GM10248 (cell line): ENCODE measurements at regions not wholly inside any gene's neighbourhood (a gene's known extent, or its start where the extent isn't known, plus 50 kb on each side); places are given as distances from the start of the nearest gene placed in this dataset.

Experiments
- CTCF ChIA-PET: fragments of 300-600 bp; sonication (Branson Sonifier 250); formaldehyde crosslinking; extraction: SDS; loops from one replicate; lab custom pipeline; 2021; ENCODE audit warnings: antibody characterized with exemption; lab: Yijun Ruan, JAX
- POLR2A ChIA-PET: fragments of 350-650 bp; sonication (Branson Sonifier 250); formaldehyde crosslinking; extraction: SDS; loops from one replicate; lab custom pipeline; 2020; ENCODE audit warnings: antibody characterized with exemption; lab: Yijun Ruan, JAX
- DNase-seq: peaks from one replicate; pipeline ENCODE4 v3.0.0; 2012; ENCODE audit errors: extremely low spot score
- CTCF ChIP-seq: IDR thresholded peaks from 2 replicates; pipeline ENCODE4 v1.5.1; 2012; ENCODE audit warnings: mild to moderate bottlenecking, low read depth; ENCODE audit errors: extremely low read depth, missing control alignments, control extremely low read depth

GRCh38 chr2:56026828-56027227 is 103.2 kb upstream of the EFEMP1 start:
- CTCF ChIA-PET, result no interaction called here
- POLR2A ChIA-PET, result no interaction called here
- DNase-seq, result no peak
- no peak for TF ChIP-seq CTCF

GRCh38 chr2:56030062-56030461 is 106.5 kb upstream of the EFEMP1 start:
- DNase-seq, result no peak
- TF ChIP-seq CTCF, result no peak
- ChIA-PET CTCF (no interaction called here), POLR2A (no interaction called here)

- no peak for TF ChIP-seq CTCF
- ChIA-PET POLR2A (no interaction called here), CTCF (no interaction called here)
- DNase-seq, result no peak
Observed at GRCh38 chr2:56030901-56031300, 107.3 kb upstream of the EFEMP1 start.

GRCh38 chr2:56034258-56034657 is 110.7 kb upstream of the EFEMP1 start:
- no peak for DNase-seq
- TF ChIP-seq CTCF, result no peak
- POLR2A ChIA-PET, result no interaction called here
- CTCF ChIA-PET, result interaction anchor here (0.7 to 1.1 kb wide), 2 partner anchors 8 to 10 kb away, joined by 3 read pairs; no protein-coding TSS in a partner anchor

GRCh38 chr2:56040189-56040588 is 116.6 kb upstream of the EFEMP1 start:
- TF ChIP-seq CTCF, result no peak
- ChIA-PET CTCF (interaction anchor here (1.2 to 1.7 kb wide), 2 partner anchors 15 to 20 kb away, joined by 3 to 4 read pairs; no protein-coding TSS in a partner anchor), POLR2A (no interaction called here)
- DNase-seq, result no peak

- POLR2A ChIA-PET, result no interaction called here
- TF ChIP-seq CTCF, result no peak
- no peak for DNase-seq
- CTCF ChIA-PET, result interaction anchor here (1.2 to 1.7 kb wide), 2 partner anchors 14 to 20 kb away, joined by 3 to 4 read pairs; no protein-coding TSS in a partner anchor
Observed at GRCh38 chr2:56040834-56041233, 117.3 kb upstream of the EFEMP1 start.
